ENCODE measurements at regions not wholly inside any gene's neighbourhood (a gene's known extent, or its start where the extent isn't known, plus 50 kb on each side); places are given as distances from the start of the nearest gene placed in this dataset.

GRCh38 chr3:14333215-14333614 is 69.2 kb upstream of the SLC6A6 start:
- POLR2A ChIA-PET: no interaction called here
- no peak for TF ChIP-seq CTCF (IDR thresholded peaks at IDR 0.05; ENCODE audit: control extremely low read depth, extremely low read depth, low read depth, missing control alignments)
- no peak for DNase-seq (ENCODE audit: extremely low spot score)
- CTCF ChIA-PET: no interaction called here

- TF ChIP-seq CTCF (IDR thresholded peaks at IDR 0.05; ENCODE audit: control extremely low read depth, extremely low read depth, low read depth, missing control alignments): no peak
- ChIA-PET POLR2A (no interaction called here), CTCF (interaction anchor here (1.0 kb wide), 1 partner anchor 30 kb away, joined by 4 read pairs; no protein-coding TSS in a partner anchor)
- no peak for DNase-seq (ENCODE audit: extremely low spot score)
Measured at GRCh38 chr3:14333621-14334020, 68.8 kb upstream of the SLC6A6 start.

- POLR2A ChIA-PET: no interaction called here
- CTCF ChIA-PET: interaction anchor here (1.0 kb wide), 1 partner anchor 31 kb away, joined by 4 read pairs; no protein-coding TSS in a partner anchor
- DNase-seq (ENCODE audit: extremely low spot score): no peak
Measured at GRCh38 chr3:14334136-14334535, 68.3 kb upstream of the SLC6A6 start.

GRCh38 chr3:14334936-14335335 is 67.5 kb upstream of the SLC6A6 start:
- ChIA-PET CTCF (no interaction called here), POLR2A (no interaction called here)
- DNase-seq (ENCODE audit: extremely low spot score): no peak
- no peak for TF ChIP-seq CTCF (IDR thresholded peaks at IDR 0.05; ENCODE audit: control extremely low read depth, extremely low read depth, low read depth, missing control alignments)

More at GRCh38 chr3:14334136-14334535, 68.3 kb upstream of the SLC6A6 start:
- TF ChIP-seq CTCF (IDR thresholded peaks at IDR 0.05; ENCODE audit: control extremely low read depth, extremely low read depth, low read depth, missing control alignments): no peak

GRCh38 chr3:14335774-14336748 is 66.3 kb upstream of the SLC6A6 start:
- TF ChIP-seq CTCF (IDR thresholded peaks at IDR 0.05; ENCODE audit: control extremely low read depth, extremely low read depth, low read depth, missing control alignments): no peak
- DNase-seq (ENCODE audit: extremely low spot score): no peak
- ChIA-PET POLR2A (no interaction called here), CTCF (interaction anchor here (1.2 to 2.0 kb wide), 2 partner anchors 7 to 116 kb away, joined by 4 read pairs; no protein-coding TSS in a partner anchor)

- no peak for DNase-seq (ENCODE audit: extremely low spot score)
- no peak for TF ChIP-seq CTCF (IDR thresholded peaks at IDR 0.05; ENCODE audit: control extremely low read depth, extremely low read depth, low read depth, missing control alignments)
- ChIA-PET CTCF (interaction anchor here (1.2 to 2.0 kb wide), 2 partner anchors 8 to 115 kb away, joined by 4 read pairs; no protein-coding TSS in a partner anchor), POLR2A (no interaction called here)
Measured at GRCh38 chr3:14336749-14337598, 65.4 kb upstream of the SLC6A6 start.
